T47D (cell line): ENCODE measurements at regions not wholly inside any gene's neighbourhood (a gene's known extent, or its start where the extent isn't known, plus 50 kb on each side); places are given as distances from the start of the nearest gene placed in this dataset.

Experiments
- DNase-seq, 2 experiments: peaks; one replicate each; pipeline versions ENCODE4 v3.0.0 to v3.0.0-alpha.2; 2011 to 2012; ENCODE audit warnings: low read depth in 1 of 2, low spot score in 1 of 2
- JUND ChIP-seq: IDR thresholded peaks from 2 replicates; pipeline ENCODE4 v1.6.1; 2012; ENCODE audit warnings: low read depth
- in situ Hi-C: cut with HindIII; loops from 2 replicates; pipeline ENCODE4 v1.10.0; 2016; ENCODE audit warnings: low sequenced_read_pairs, low pct_unique_long_range_greater_than_20kb

DNA sequence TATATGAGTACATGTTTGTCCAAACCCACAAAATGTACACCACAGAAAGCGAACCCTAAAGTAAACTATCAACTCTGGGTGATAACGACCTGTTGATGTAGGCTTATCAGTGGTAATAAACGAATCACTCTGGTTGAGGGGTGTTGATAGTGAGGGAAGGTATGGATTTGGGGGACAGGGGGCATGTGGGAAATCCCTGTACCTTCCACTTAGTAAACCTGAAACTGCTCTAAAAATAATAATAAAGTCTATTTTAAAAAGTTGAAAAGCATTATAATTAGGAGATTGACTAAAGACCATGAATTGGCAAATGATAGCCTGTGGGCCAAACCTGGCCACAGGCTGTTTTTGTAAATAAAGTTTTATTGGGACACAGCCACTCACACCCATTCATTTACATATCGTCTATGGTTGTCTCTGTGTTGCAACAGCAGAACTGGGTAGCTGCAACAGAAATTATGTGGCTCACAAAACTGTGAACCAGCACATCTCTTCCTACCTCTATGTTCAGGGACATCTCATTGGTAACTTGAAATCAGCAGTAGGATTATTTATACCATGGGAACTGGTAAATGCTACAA is 85.5 kb upstream of the CDYL2 start:
- TF ChIP-seq JUND = no peak
- DNase-seq = no peak
- in situ Hi-C loops = no loop called here

DNA sequence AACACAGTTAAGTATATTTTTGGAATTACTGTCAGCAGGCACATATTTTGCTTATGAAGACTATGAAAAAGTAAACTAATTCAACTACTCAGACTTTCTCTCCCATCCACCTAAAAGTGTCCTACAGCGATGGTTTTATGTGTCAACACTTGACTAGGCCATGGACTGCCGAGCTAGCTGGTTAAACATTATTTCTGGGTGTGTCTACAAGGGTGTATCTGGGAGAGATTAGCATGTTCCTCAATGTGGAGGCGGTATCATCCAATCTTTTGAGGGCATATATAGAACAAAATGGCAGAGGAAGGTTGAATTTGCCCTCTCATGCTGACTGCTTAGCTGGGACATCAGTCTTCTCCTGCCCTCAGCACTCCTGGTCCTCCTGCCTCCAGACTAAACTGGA is 82.7 kb upstream of the CDYL2 start:
- in situ Hi-C loops = no loop called here
- no peak for DNase-seq
- no peak for TF ChIP-seq JUND

- no peak for TF ChIP-seq JUND
- DNase-seq = no peak
- in situ Hi-C loops = no loop called here
Observed at GRCh38 chr16:80883816-80884215, 79.4 kb upstream of the CDYL2 start.

- TF ChIP-seq JUND = no peak
- no peak for DNase-seq
- in situ Hi-C loops = no loop called here
Observed at GRCh38 chr16:80883159-80883642, 78.8 kb upstream of the CDYL2 start.

- DNase-seq = no peak
- no peak for TF ChIP-seq JUND
- in situ Hi-C loops = no loop called here
Observed at GRCh38 chr16:80875616-80876015, 71.2 kb upstream of the CDYL2 start.

DNA sequence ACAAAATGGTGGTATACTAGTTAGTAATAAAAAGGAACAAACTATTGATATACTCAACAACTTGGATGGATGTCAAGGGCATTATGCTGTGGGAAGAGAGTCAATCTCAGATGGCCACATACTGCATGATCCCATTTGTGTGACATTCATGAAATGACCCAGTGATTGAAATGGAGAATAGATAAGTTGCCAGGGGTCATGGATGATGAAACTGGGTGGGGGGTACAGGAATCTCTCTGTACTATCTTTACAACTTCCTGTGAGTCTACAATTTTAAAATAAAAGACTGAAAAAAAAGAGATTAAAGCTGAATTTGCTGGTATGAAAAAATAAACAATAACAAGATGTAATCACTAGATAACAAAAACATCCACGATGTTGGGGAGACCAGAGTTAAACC is 70.5 kb upstream of the CDYL2 start:
- in situ Hi-C loops = no loop called here
- TF ChIP-seq JUND = no peak
- DNase-seq = no peak

DNA sequence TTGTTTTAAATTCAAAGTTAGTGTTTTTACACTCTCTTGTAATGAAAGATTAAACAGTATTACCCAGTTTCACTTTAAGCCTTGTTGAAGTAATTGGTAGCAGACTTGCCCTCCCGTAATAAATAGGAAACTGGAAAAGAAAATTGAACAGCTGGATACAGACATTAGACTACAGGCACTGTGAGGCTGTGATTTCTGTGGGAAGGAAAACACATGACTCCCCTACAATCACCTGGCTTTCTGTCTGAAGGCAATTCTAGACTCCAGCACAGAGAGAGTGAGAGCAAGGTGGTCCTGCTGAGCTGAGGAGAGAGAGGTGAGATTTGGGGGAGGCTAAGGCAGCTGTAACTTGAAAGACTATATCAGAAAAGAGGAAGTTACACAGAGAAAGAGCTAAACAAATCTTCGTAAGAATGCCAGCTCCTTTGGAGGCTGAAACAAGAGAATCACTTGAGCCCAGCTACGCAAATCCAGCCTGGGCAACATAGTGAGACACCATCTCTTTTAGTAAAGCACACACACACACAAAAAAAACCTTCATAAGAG is 57.8 kb upstream of the CDYL2 start:
- in situ Hi-C loops = no loop called here
- DNase-seq = no peak

More for the DNA sequence above, 57.8 kb upstream of the CDYL2 start:
- no peak for TF ChIP-seq JUND
